ENCODE measurements at regions not wholly inside any gene's neighbourhood (a gene's known extent, or its start where the extent isn't known, plus 50 kb on each side); places are given as distances from the start of the nearest gene placed in this dataset.
A peak's percentile ranks its signal among the peaks of the same experiment; 100 is the strongest.

- DNase-seq = peak; percentile 41
Observed at GRCh38 chr22:48340727-48341709, 1486.7 kb downstream of the BRD1 start.

GRCh38 chr22:48340191-48340590 is 1487.5 kb downstream of the BRD1 start:
- Histone ChIP-seq H3K36me3 (no peaks in the 10 kb centered on the region), H3K27me3 (peaks cover 0 to 8% (median 0%) of the 10 kb centered on the region in 3 donors), H3K9me3 (no peaks in the 10 kb centered on the region), H3K4me3 (no peak overlapping the region), H3K27ac (no peak overlapping the region), H3K4me1 (peaks cover 0 to 5% (median 0%) of the 10 kb centered on the region in 4 donors)
- intact Hi-C loops (cut with DNase I) = no loop called here
- TF ChIP-seq POLR2AphosphoS5 (IDR thresholded peaks at IDR 0.05) (no peak), EP300 (IDR thresholded peaks at IDR 0.05) (no peak), CTCF (IDR thresholded peaks at IDR 0.05) (no peak), POLR2A (IDR thresholded peaks at IDR 0.05) (no peak)
- WGBS, 2 donors = 81 to 88% methylated on average over 10 of the region's 10 CpGs
- peak; percentile 45 for DNase-seq

More at GRCh38 chr22:48340727-48341709, 1486.7 kb downstream of the BRD1 start:
- no peaks in the 10 kb centered on the region for H3K9me3 ChIP-seq
- peaks cover 0 to 8% (median 0%) of the 10 kb centered on the region in 3 donors for H3K27me3 ChIP-seq
- no peak overlapping the region for H3K27ac ChIP-seq
- intact Hi-C loops (cut with DNase I) = no loop called here
- TF ChIP-seq CTCF (IDR thresholded peaks at IDR 0.05) (no peak), POLR2A (IDR thresholded peaks at IDR 0.05) (no peak), POLR2AphosphoS5 (IDR thresholded peaks at IDR 0.05) (no peak), EP300 (IDR thresholded peaks at IDR 0.05) (no peak)
- no peaks in the 10 kb centered on the region for H3K36me3 ChIP-seq
- WGBS, 2 donors = 39 to 43% methylated on average over 29 of the region's 29 CpGs
- no peak overlapping the region for H3K4me3 ChIP-seq
- H3K4me1 ChIP-seq = no peaks in the 10 kb centered on the region

GRCh38 chr22:48338793-48339705 is 1488.6 kb downstream of the BRD1 start:
- peaks cover 0 to 7% (median 0%) of the 10 kb centered on the region in 4 donors for H3K4me1 ChIP-seq
- no peak overlapping the region for H3K4me3 ChIP-seq
- DNase-seq = peak; percentile 28
- H3K27me3 ChIP-seq = peaks cover 0 to 8% (median 0%) of the 10 kb centered on the region in 3 donors
- WGBS, 2 donors = 82 to 84% methylated on average over 20 of the region's 20 CpGs
- H3K27ac ChIP-seq = no peak overlapping the region
- no peak for TF ChIP-seq POLR2A (IDR thresholded peaks at IDR 0.05)
- TF ChIP-seq EP300 (IDR thresholded peaks at IDR 0.05) = no peak
- no peak for TF ChIP-seq CTCF (IDR thresholded peaks at IDR 0.05)
- no peak for TF ChIP-seq POLR2AphosphoS5 (IDR thresholded peaks at IDR 0.05)
- intact Hi-C loops (cut with DNase I) = no loop called here
- H3K9me3 ChIP-seq = no peaks in the 10 kb centered on the region
- H3K36me3 ChIP-seq = no peaks in the 10 kb centered on the region

- intact Hi-C loops (cut with DNase I) = no loop called here
- peaks cover 0 to 8% (median 0%) of the 10 kb centered on the region in 3 donors for H3K27me3 ChIP-seq
- DNase-seq = peak; percentile 34
Observed at GRCh38 chr22:48337957-48338792, 1489.5 kb downstream of the BRD1 start.

More at GRCh38 chr22:48337957-48338792, 1489.5 kb downstream of the BRD1 start:
- no peak for TF ChIP-seq CTCF (IDR thresholded peaks at IDR 0.05)
- no peak for TF ChIP-seq POLR2AphosphoS5 (IDR thresholded peaks at IDR 0.05)
- TF ChIP-seq POLR2A (IDR thresholded peaks at IDR 0.05) = no peak
- TF ChIP-seq EP300 (IDR thresholded peaks at IDR 0.05) = no peak
- Histone ChIP-seq H3K4me1 (peaks cover 0 to 7% (median 0%) of the 10 kb centered on the region in 4 donors), H3K36me3 (no peaks in the 10 kb centered on the region), H3K27ac (no peak overlapping the region), H3K9me3 (no peaks in the 10 kb centered on the region), H3K4me3 (no peak overlapping the region)
- 86 to 89% methylated on average over 17 of the region's 17 CpGs for WGBS, 2 donors
